CD14-positive monocyte (primary cell): ENCODE measurements at regions not wholly inside any gene's neighbourhood (a gene's known extent, or its start where the extent isn't known, plus 50 kb on each side); places are given as distances from the start of the nearest gene placed in this dataset.

Experiments used
- DNase-seq, 3 donors: peaks; one replicate each; pipeline ENCODE4 v3.0.0-alpha.2; 2011 to 2022
- H2AFZ ChIP-seq: 2 replicates; pipeline ENCODE4 v1.6.0; 2012; ENCODE audit warnings: mild to moderate bottlenecking, low read depth, low read length, inconsistent platforms; ENCODE audit not compliant: insufficient read depth, poor library complexity, severe bottlenecking
- H3K27ac ChIP-seq, 2 donors: 1 replicate in 1 of 2; 2 replicates in 1 of 2; pipeline ENCODE4 v1.5.1; 2012 to 2013; ENCODE audit warnings: low read length in 2 of 2, control low read depth in 1 of 2, inconsistent platforms in 1 of 2, low read depth in 1 of 2, mild to moderate bottlenecking in 1 of 2
- H3K27me3 ChIP-seq, 2 donors: one replicate each; pipeline versions ENCODE4 v1.6.0 to v1.6.1; 2011 to 2013; ENCODE audit warnings: low read length in 2 of 2; ENCODE audit not compliant: control insufficient read depth in 2 of 2, insufficient read depth in 2 of 2
- H3K36me3 ChIP-seq, 2 donors: replicated peaks in 1 of 2; 1 replicate in 1 of 2; 2 replicates in 1 of 2; pipeline versions ENCODE4 v1.5.1 to v1.6.1; 2012 to 2013; ENCODE audit warnings: low read length in 2 of 2, control low read depth in 1 of 2, inconsistent platforms in 1 of 2, mild to moderate bottlenecking in 1 of 2; ENCODE audit not compliant: insufficient read depth in 2 of 2, control insufficient read depth in 1 of 2
- H3K4me1 ChIP-seq, 2 donors: 1 replicate in 1 of 2; 2 replicates in 1 of 2; pipeline versions ENCODE4 v1.5.1 to v1.6.1; 2012 to 2013; ENCODE audit warnings: low read length in 2 of 2, control low read depth in 1 of 2, inconsistent platforms in 1 of 2, mild to moderate bottlenecking in 1 of 2, moderate library complexity in 1 of 2; ENCODE audit not compliant: insufficient read depth in 2 of 2, control insufficient read depth in 1 of 2
- H3K4me2 ChIP-seq: replicated peaks from 2 replicates; pipeline ENCODE3; 2012; ENCODE audit warnings: low read length, moderate library complexity, mild to moderate bottlenecking; ENCODE audit not compliant: poor library complexity, severe bottlenecking; ENCODE audit errors: extremely low read depth
- H3K4me3 ChIP-seq, 3 experiments: fragments of 200-600 bp in 1 of 3; sonication (generic) in 1 of 3; replicated peaks in 1 of 3; 1 replicate in 2 of 3; 2 replicates in 1 of 3; pipeline ENCODE4 v1.5.1; 2011 to 2013; ENCODE audit warnings: low read length in 3 of 3, mild to moderate bottlenecking in 3 of 3, control low read depth in 2 of 3, low read depth in 2 of 3, inconsistent platforms in 1 of 3, moderate library complexity in 1 of 3
- H3K79me2 ChIP-seq: 2 replicates; pipeline ENCODE4 v1.6.0; 2012; ENCODE audit warnings: mild to moderate bottlenecking, control low read depth, inconsistent platforms, low read length, moderate library complexity; ENCODE audit not compliant: insufficient read depth
- H3K9ac ChIP-seq: 2 replicates; pipeline ENCODE4 v1.6.0; 2017; ENCODE audit warnings: low read length, mild to moderate bottlenecking; ENCODE audit not compliant: insufficient read depth, poor library complexity, severe bottlenecking
- H3K9me3 ChIP-seq, 2 donors: replicated peaks in 1 of 2; 1 replicate in 1 of 2; 2 replicates in 1 of 2; pipeline versions ENCODE4 v1.5.1 to v1.6.1; 2012 to 2013; ENCODE audit warnings: low read length in 2 of 2, control low read depth in 1 of 2; ENCODE audit not compliant: control insufficient read depth in 1 of 2, insufficient read depth in 1 of 2
- H4K20me1 ChIP-seq: 2 replicates; pipeline ENCODE4 v1.6.0; 2012; ENCODE audit warnings: mild to moderate bottlenecking, low read length, control low read depth, moderate library complexity; ENCODE audit not compliant: insufficient read depth
- H3K27ac Mint-ChIP-seq, 7 donors: one replicate each; pipeline ENCODE4 v1.8.0; 2020; ENCODE audit warnings: mild to moderate bottlenecking in 7 of 7, mixed read lengths in 7 of 7, moderate library complexity in 6 of 7, inconsistent platforms in 2 of 7
- H3K27me3 Mint-ChIP-seq, 3 donors: one replicate each; pipeline ENCODE4 v1.8.0; 2021 to 2022; ENCODE audit warnings: low read depth in 3 of 3, mild to moderate bottlenecking in 3 of 3, mixed read lengths in 3 of 3, moderate library complexity in 3 of 3, inconsistent platforms in 1 of 3
- H3K36me3 Mint-ChIP-seq, 2 donors: one replicate each; pipeline ENCODE4 v1.8.0; 2020; ENCODE audit warnings: mixed read lengths in 2 of 2, inconsistent platforms in 1 of 2, mild to moderate bottlenecking in 1 of 2
- H3K4me1 Mint-ChIP-seq: one replicate; pipeline ENCODE4 v1.8.0; 2020; ENCODE audit warnings: mild to moderate bottlenecking, mixed read lengths
- H3K4me3 Mint-ChIP-seq, 2 donors: one replicate each; pipeline ENCODE4 v1.8.0; 2020; ENCODE audit warnings: mild to moderate bottlenecking in 2 of 2, mixed read lengths in 2 of 2, moderate library complexity in 1 of 2
- H3K9me3 Mint-ChIP-seq, 7 donors: one replicate each; pipeline ENCODE4 v1.8.0; 2020 to 2022; ENCODE audit warnings: mixed read lengths in 7 of 7, mild to moderate bottlenecking in 6 of 7, moderate library complexity in 6 of 7, inconsistent platforms in 2 of 7
- WGBS: methylation state at CpG from one replicate; pipeline ENCODE4 v1.1.5; 2013; ENCODE audit warnings: missing lambda C conversion rate; ENCODE audit not compliant: insufficient coverage; 5-methylcytosine and 5-hydroxymethylcytosine counted together
- intact Hi-C, 2 donors: fragments of 100-400 bp; cut with micrococcal nuclease; formaldehyde crosslinking; loops; one replicate each; pipeline versions ENCODE4 v1.15.0 to v1.15.1; 2023
- TF ChIP-seq, protein P1 (sequence below): fragments of 200-600 bp; IDR thresholded peaks from one replicate; pipeline ENCODE4 v1.8.0; 2022; ENCODE audit warnings: antibody characterized with exemption, mild to moderate bottlenecking

DNA sequence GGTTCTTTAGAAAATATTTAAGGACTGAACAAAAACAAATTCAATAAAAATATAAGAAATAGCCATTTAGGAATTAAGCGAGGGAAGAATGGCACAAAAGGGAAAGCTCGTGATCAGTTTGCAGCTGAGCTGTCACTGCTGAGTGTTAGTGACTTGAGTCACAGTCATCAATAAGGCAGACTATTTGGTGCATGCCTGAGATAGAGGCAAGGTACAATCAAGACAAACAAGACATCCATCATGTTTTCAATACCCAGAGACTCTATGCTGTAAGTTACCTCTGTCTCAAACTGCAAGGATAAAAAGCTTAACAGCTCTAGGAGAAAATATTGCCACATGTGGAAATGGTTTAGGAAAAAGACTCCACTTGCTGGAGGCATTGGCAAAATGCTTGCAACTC, 426.4 kb upstream of the TYRP1 start:
- no peaks in the 10 kb centered on the region for H3K36me3 ChIP-seq
- no peak overlapping the region for H3K27ac ChIP-seq
- no peak overlapping the region for H3K4me3 ChIP-seq
- no peak overlapping the region for H3K4me2 ChIP-seq
- no peaks in the 10 kb centered on the region for H3K4me1 Mint-ChIP-seq
- no peak overlapping the region for H2AFZ ChIP-seq
- DNase-seq = no peak
- TF ChIP-seq, protein P1, sequence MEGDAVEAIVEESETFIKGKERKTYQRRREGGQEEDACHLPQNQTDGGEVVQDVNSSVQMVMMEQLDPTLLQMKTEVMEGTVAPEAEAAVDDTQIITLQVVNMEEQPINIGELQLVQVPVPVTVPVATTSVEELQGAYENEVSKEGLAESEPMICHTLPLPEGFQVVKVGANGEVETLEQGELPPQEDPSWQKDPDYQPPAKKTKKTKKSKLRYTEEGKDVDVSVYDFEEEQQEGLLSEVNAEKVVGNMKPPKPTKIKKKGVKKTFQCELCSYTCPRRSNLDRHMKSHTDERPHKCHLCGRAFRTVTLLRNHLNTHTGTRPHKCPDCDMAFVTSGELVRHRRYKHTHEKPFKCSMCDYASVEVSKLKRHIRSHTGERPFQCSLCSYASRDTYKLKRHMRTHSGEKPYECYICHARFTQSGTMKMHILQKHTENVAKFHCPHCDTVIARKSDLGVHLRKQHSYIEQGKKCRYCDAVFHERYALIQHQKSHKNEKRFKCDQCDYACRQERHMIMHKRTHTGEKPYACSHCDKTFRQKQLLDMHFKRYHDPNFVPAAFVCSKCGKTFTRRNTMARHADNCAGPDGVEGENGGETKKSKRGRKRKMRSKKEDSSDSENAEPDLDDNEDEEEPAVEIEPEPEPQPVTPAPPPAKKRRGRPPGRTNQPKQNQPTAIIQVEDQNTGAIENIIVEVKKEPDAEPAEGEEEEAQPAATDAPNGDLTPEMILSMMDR = no peak
- no peaks in the 10 kb centered on the region for H3K27me3 ChIP-seq
- WGBS = 60% methylated on average over 1 of the region's 2 CpGs
- intact Hi-C loops = no loop called here
- H3K9me3 ChIP-seq = peaks cover 0 to 3% of the 10 kb centered on the region in 2 donors
- H3K4me1 ChIP-seq = no peaks in the 10 kb centered on the region
- H3K27ac Mint-ChIP-seq = no peak overlapping the region
- H3K79me2 ChIP-seq = no peaks in the 10 kb centered on the region
- peaks cover 0 to 9% (median 3%) of the 10 kb centered on the region in 7 donors for H3K9me3 Mint-ChIP-seq
- H3K9ac ChIP-seq = no peak overlapping the region
- H4K20me1 ChIP-seq = no peaks in the 10 kb centered on the region
- H3K27me3 Mint-ChIP-seq = no peaks in the 10 kb centered on the region
- H3K36me3 Mint-ChIP-seq = no peaks in the 10 kb centered on the region
- H3K4me3 Mint-ChIP-seq = no peak overlapping the region

DNA sequence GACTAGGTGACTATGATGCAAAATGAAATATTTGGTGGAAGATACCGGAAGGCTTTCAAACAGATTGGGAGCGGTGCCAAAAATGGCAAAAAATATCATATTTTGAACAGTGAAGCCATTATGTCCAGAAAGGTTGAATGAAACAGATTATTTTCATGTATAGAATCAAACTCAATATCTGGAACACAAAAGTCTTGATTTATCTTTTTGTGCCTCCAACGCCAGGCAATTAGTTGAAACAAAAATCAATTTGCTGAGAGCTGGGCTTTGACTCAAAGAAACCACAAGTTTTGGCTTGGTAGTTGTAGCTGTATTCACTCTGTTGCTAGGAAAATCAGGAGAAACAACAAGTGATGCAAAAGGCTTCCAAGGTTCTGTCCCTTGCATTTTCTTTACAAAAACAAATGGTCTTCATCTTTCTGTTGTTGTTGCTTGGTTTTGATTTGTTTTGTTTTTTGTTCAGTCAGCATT, 421.7 kb upstream of the TYRP1 start:
- Mint-ChIP-seq H3K4me1 (no peaks in the 10 kb centered on the region), H3K4me3 (no peak overlapping the region), H3K9me3 (peaks cover 0 to 9% (median 3%) of the 10 kb centered on the region in 7 donors), H3K36me3 (no peaks in the 10 kb centered on the region), H3K27me3 (no peaks in the 10 kb centered on the region), H3K27ac (no peak overlapping the region)
- Histone ChIP-seq H3K4me3 (no peak overlapping the region), H3K27me3 (no peaks in the 10 kb centered on the region), H3K9ac (no peak overlapping the region), H3K4me2 (no peak overlapping the region), H3K4me1 (no peaks in the 10 kb centered on the region), H3K27ac (no peak overlapping the region), H3K79me2 (no peaks in the 10 kb centered on the region), H2AFZ (no peak overlapping the region), H3K9me3 (peaks cover 0 to 3% of the 10 kb centered on the region in 2 donors), H3K36me3 (no peaks in the 10 kb centered on the region), H4K20me1 (no peaks in the 10 kb centered on the region)
- no peak for DNase-seq
- intact Hi-C loops = no loop called here
- WGBS = 80% methylated on average over 1 of the region's 3 CpGs
- TF ChIP-seq, protein P1 = no peak
